C4-2B (cell line): ENCODE measurements at regions not wholly inside any gene's neighbourhood (a gene's known extent, or its start where the extent isn't known, plus 50 kb on each side); places are given as distances from the start of the nearest gene placed in this dataset.

Source experiments
- CTCF ChIP-seq: fragments of 450-650 bp; conservative IDR thresholded peaks from 2 replicates; pipeline ENCODE4 v1.5.1; 2017; ENCODE audit warnings: mild to moderate bottlenecking
- ZFX ChIP-seq: fragments of 450-650 bp; IDR thresholded peaks from 2 replicates; pipeline ENCODE4 v1.6.1; 2017

- TF ChIP-seq CTCF (no peak), ZFX (no peak)
Observed at GRCh38 chr2:195495351-195495750, 161.7 kb upstream of the SLC39A10 start.
